Choroid plexus epithelial cell (primary cell): ENCODE measurements at regions not wholly inside any gene's neighbourhood (a gene's known extent, or its start where the extent isn't known, plus 50 kb on each side); places are given as distances from the start of the nearest gene placed in this dataset.
A peak's percentile ranks its signal among the peaks of the same experiment; 100 is the strongest.

Source experiments
- DNase-seq: peaks from one replicate; pipeline ENCODE4 v3.0.0-alpha.2; 2010; ENCODE audit warnings: low read depth
- H3K4me3 ChIP-seq: 2 replicates; pipeline ENCODE4 v1.5.1; 2011; ENCODE audit warnings: low read depth, mild to moderate bottlenecking, control low read depth, low read length, moderate library complexity
- CTCF ChIP-seq: conservative IDR thresholded peaks from 2 replicates; pipeline ENCODE4 v1.5.1; 2011; ENCODE audit warnings: low read depth, mild to moderate bottlenecking, control low read depth, inconsistent platforms, low read length, moderate library complexity

GRCh38 chr21:14607262-14607661, 61.1 kb upstream of the SAMSN1 start:
- DNase-seq: no peak
- H3K4me3 ChIP-seq: no peak overlapping the region
- TF ChIP-seq CTCF: no peak

- no peak for TF ChIP-seq CTCF
- DNase-seq: peak; percentile 93
- no peak overlapping the region for H3K4me3 ChIP-seq
Observed at GRCh38 chr21:14603202-14603601, 57.1 kb upstream of the SAMSN1 start.

- no peak overlapping the region for H3K4me3 ChIP-seq
- no peak for TF ChIP-seq CTCF
- DNase-seq: peak; percentile 43
Observed at GRCh38 chr21:14602382-14602958, 56.4 kb upstream of the SAMSN1 start.

- TF ChIP-seq CTCF: no peak
- no peak overlapping the region for H3K4me3 ChIP-seq
- peak; percentile 27 for DNase-seq
Observed at GRCh38 chr21:14600569-14601297, 54.6 kb upstream of the SAMSN1 start.

GRCh38 chr21:14598065-14598464, 52.0 kb upstream of the SAMSN1 start:
- H3K4me3 ChIP-seq: no peak overlapping the region
- no peak for DNase-seq
- TF ChIP-seq CTCF: no peak
